ENCODE measurements at regions not wholly inside any gene's neighbourhood (a gene's known extent, or its start where the extent isn't known, plus 50 kb on each side); places are given as distances from the start of the nearest gene placed in this dataset.
A peak's percentile ranks its signal among the peaks of the same experiment; 100 is the strongest.

DNA sequence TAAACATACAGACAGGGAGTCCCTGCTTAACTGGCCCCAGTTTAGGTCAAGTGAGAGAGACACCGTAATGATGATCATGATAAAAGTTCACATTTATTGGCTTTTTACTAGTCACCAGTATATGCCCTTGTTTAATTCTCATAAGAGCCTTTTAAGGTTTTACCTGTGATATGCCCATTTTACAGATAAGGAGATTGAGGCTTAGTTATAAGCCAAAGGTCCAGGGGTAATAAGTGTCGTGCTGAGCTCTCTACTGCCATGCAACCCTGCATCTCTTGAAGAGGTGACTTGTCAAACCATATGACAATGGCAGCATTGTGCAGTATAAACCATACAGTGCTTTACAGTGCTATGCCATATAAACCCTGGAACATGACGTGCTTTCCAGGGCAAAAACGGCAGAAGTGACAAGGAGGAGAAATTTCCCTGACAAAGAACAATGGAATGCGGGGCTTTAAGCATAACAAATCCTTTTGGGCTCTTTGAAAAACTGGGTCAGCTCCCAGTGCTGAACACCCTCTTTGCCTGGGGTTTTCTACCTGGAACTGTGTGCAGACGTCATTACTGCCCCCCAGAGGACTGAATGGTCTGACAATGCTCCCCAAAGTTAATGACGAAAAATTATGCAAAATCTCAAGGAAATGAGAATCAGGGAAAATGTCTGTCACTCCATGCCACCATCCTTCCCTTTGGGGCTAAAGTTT, 59.7 kb upstream of the C14orf132 start:
- DNase-seq, result peak; percentile 3

DNA sequence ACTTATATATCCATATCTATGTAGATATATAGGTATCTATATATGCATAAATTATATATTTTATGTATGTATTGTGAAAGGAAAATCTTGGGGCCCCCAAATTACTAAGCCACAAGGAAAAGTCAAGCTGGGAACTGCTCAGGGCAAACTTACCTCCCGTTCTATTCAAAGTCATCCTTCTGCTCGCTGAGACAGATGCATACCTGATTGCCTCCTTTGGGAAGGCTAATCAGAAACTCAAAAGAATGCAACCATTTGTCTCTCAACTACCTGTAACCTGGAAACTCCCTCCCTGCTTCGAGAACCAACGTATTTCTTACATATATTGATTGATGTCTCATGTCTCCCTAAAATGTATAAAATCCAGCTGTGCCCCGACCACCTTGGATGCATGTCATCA, 58.8 kb upstream of the C14orf132 start:
- no peak for DNase-seq

DNA sequence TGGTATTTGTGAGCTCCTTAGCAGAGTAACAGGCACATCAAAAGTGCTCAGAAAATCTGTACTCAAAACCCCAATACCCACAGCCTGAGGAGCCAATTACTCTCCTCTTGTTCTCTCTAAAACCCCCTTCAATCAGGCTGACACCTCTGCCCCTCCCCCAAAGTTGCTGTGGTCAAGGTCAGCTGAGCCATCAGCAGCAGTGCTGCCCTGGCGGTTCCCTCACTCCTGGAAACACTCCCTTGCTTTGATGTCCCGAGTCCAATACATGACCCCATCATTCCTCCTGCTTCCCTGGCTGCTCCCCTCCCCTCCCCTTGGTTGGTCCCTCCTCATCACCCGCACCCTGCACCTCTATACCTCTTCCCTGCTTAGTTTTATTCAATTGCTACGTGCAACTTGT, 57.2 kb upstream of the C14orf132 start:
- DNase-seq, result peak; percentile 18

DNA sequence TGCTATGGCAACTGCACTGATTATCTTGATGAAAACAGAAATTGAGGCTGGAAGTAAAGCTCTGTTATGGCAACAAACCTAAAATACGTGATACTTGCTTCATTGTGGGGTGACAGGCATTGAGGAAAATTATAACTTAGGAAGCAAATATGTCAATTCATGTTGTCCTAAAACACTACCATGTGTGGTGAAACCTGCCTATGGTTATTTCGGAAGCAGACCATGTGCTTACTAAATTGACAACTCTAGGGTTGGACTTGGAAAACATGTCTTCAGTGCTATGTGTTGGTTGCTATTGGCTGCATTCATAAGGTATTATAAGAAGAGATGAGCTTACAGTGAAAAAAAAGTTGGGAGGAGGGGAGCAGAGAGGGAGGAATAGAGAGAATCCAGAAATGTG, 55.0 kb upstream of the C14orf132 start:
- DNase-seq, result no peak

Measured in NCI-H146 (cell line).